Neural cell (in vitro differentiated cells): ENCODE measurements at regions not wholly inside any gene's neighbourhood (a gene's known extent, or its start where the extent isn't known, plus 50 kb on each side); places are given as distances from the start of the nearest gene placed in this dataset.

Source experiments
- H2AFZ ChIP-seq: fragments of 200-600, 300-800 bp; sonication (generic), shearing (Covaris generic); 2 replicates; pipeline ENCODE4 v1.6.0; 2014; ENCODE audit warnings: low read depth, mild to moderate bottlenecking, antibody characterized with exemption, low read length, moderate library complexity
- H3F3A ChIP-seq: fragments of 200-600 bp; shearing (Covaris generic); 2 replicates; pipeline ENCODE4 v1.6.1; 2016; ENCODE audit warnings: mild to moderate bottlenecking, moderate library complexity, mixed read lengths, antibody characterized with exemption, low read length; ENCODE audit not compliant: insufficient read depth, poor library complexity, severe bottlenecking
- H3K27ac ChIP-seq: fragments of 200-600, 300-800 bp; sonication (generic), shearing (Covaris generic); 2 replicates; pipeline ENCODE4 v1.5.1; 2014; ENCODE audit warnings: mild to moderate bottlenecking, low read length, moderate library complexity
- H3K27me3 ChIP-seq: fragments of 300-800, 200-600 bp; sonication (generic), shearing (Covaris generic); 2 replicates; pipeline ENCODE4 v1.6.0; 2014; ENCODE audit warnings: mild to moderate bottlenecking, low read depth, low read length, moderate library complexity; ENCODE audit not compliant: insufficient read depth
- H3K36me3 ChIP-seq: fragments of 300-800, 200-600 bp; sonication (generic), shearing (Covaris generic); 2 replicates; pipeline ENCODE4 v1.5.1; 2014; ENCODE audit warnings: mild to moderate bottlenecking, antibody characterized with exemption, low read length, moderate library complexity; ENCODE audit not compliant: insufficient read depth
- H3K4me2 ChIP-seq: fragments of 300-800, 200-600 bp; sonication (generic), shearing (Covaris generic); 2 replicates; pipeline ENCODE4 v1.6.0; 2014; ENCODE audit warnings: mild to moderate bottlenecking, low read length
- H3K4me3 ChIP-seq: fragments of 300-800, 200-600 bp; sonication (generic), shearing (Covaris generic); 2 replicates; pipeline ENCODE4 v1.5.1; 2014; ENCODE audit warnings: mild to moderate bottlenecking, low read length, moderate library complexity
- H3K79me2 ChIP-seq: fragments of 200-600 bp; shearing (Covaris generic); replicated peaks from 2 replicates; pipeline ENCODE4 v1.6.0; 2014; ENCODE audit warnings: mild to moderate bottlenecking, low read length, moderate library complexity; ENCODE audit not compliant: insufficient read depth
- H3K9ac ChIP-seq: fragments of 300-800, 200-600 bp; sonication (generic), shearing (Covaris generic); 2 replicates; pipeline ENCODE4 v1.6.1; 2016; ENCODE audit warnings: mild to moderate bottlenecking, low read length, mixed read lengths
- H3K9me2 ChIP-seq: fragments of 200-600 bp; shearing (Covaris generic); 2 replicates; pipeline ENCODE4 v1.6.1; 2016; ENCODE audit warnings: mild to moderate bottlenecking, low read length, mixed read lengths; ENCODE audit not compliant: insufficient read depth
- H3K9me3 ChIP-seq: fragments of 200-600, 300-800 bp; sonication (generic), shearing (Covaris generic); 2 replicates; pipeline ENCODE4 v1.6.1; 2016; ENCODE audit warnings: mild to moderate bottlenecking, mixed run types, low read length, moderate library complexity, mixed read lengths
- H4K20me1 ChIP-seq: fragments of 200-600 bp; shearing (Covaris generic); 2 replicates; pipeline ENCODE4 v1.6.1; 2016; ENCODE audit warnings: mild to moderate bottlenecking, mixed run types; ENCODE audit not compliant: insufficient read depth
- CTCF ChIP-seq: fragments of 450-650 bp; IDR thresholded peaks from 2 replicates; pipeline ENCODE4 v1.5.1; 2014; ENCODE audit warnings: antibody characterized with exemption, mild to moderate bottlenecking, moderate library complexity; ENCODE audit not compliant: poor library complexity, severe bottlenecking
- EP300 ChIP-seq: fragments of 450-650 bp; conservative IDR thresholded peaks from 2 replicates; pipeline ENCODE4 v1.6.1; 2014; ENCODE audit warnings: antibody characterized with exemption, mild to moderate bottlenecking, moderate library complexity; ENCODE audit not compliant: poor library complexity, severe bottlenecking
- EZH2 ChIP-seq: fragments of 200-600, 300-800 bp; shearing (Covaris generic), sonication (generic); IDR thresholded peaks from 2 replicates; pipeline ENCODE4 v1.6.1; 2014; ENCODE audit warnings: antibody characterized with exemption, low read length, borderline replicate concordance, mild to moderate bottlenecking; ENCODE audit not compliant: insufficient read depth, poor library complexity, severe bottlenecking
- MXI1 ChIP-seq: fragments of 450-650 bp; conservative IDR thresholded peaks from 2 replicates; pipeline ENCODE4 v1.6.1; 2014; ENCODE audit warnings: antibody characterized with exemption, mild to moderate bottlenecking; ENCODE audit not compliant: poor library complexity, severe bottlenecking
- POLR2AphosphoS5 ChIP-seq: IDR thresholded peaks from 2 replicates; pipeline ENCODE4 v1.6.1; 2012
- RAD21 ChIP-seq: fragments of 450-650 bp; conservative IDR thresholded peaks from 2 replicates; pipeline ENCODE4 v1.6.1; 2014; ENCODE audit warnings: antibody characterized with exemption, mild to moderate bottlenecking, moderate library complexity
- REST ChIP-seq: IDR thresholded peaks from 2 replicates; pipeline ENCODE4 v1.6.1; 2012; ENCODE audit warnings: borderline replicate concordance
- SMC3 ChIP-seq: fragments of 450-650 bp; conservative IDR thresholded peaks from 2 replicates; pipeline ENCODE4 v1.6.1; 2014; ENCODE audit warnings: antibody characterized with exemption, mild to moderate bottlenecking, moderate library complexity; ENCODE audit not compliant: poor library complexity
- TAF1 ChIP-seq: IDR thresholded peaks from 2 replicates; pipeline ENCODE4 v1.6.1; 2012; ENCODE audit warnings: low read depth

- no peak for TF ChIP-seq SMC3
- no peak for TF ChIP-seq REST
- TF ChIP-seq EP300 = no peak
- no peak for TF ChIP-seq CTCF
- TF ChIP-seq RAD21 = no peak
- no peak for TF ChIP-seq TAF1
- no peak for TF ChIP-seq EZH2
- TF ChIP-seq MXI1 = no peak
- no peak for TF ChIP-seq POLR2AphosphoS5
- no peaks in the 10 kb centered on the region for H3K79me2 ChIP-seq
- H3K4me3 ChIP-seq = no peak overlapping the region
- H3F3A ChIP-seq = no peaks in the 10 kb centered on the region
- H3K27me3 ChIP-seq = no peaks in the 10 kb centered on the region
- no peak overlapping the region for H3K27ac ChIP-seq
- H3K9me2 ChIP-seq = no peaks in the 10 kb centered on the region
- H3K4me2 ChIP-seq = no peak overlapping the region
- no peaks in the 10 kb centered on the region for H4K20me1 ChIP-seq
- no peak overlapping the region for H3K9ac ChIP-seq
- no peaks in the 10 kb centered on the region for H3K9me3 ChIP-seq
- H3K36me3 ChIP-seq = no peaks in the 10 kb centered on the region
- H2AFZ ChIP-seq = no peak overlapping the region
These were observed 1448.4 kb upstream of the C9orf72 start for GRCh38 chr9:29021632-29022031.

- Histone ChIP-seq H3K4me2 (no peak overlapping the region), H4K20me1 (no peaks in the 10 kb centered on the region), H3K9me2 (no peaks in the 10 kb centered on the region), H3K27ac (no peak overlapping the region), H2AFZ (no peak overlapping the region), H3F3A (no peaks in the 10 kb centered on the region), H3K36me3 (no peaks in the 10 kb centered on the region), H3K9me3 (no peaks in the 10 kb centered on the region), H3K9ac (no peak overlapping the region), H3K4me3 (no peak overlapping the region), H3K27me3 (no peaks in the 10 kb centered on the region), H3K79me2 (no peaks in the 10 kb centered on the region)
- TF ChIP-seq TAF1 (no peak), REST (no peak), EP300 (no peak), RAD21 (no peak)
These were observed 1465.1 kb upstream of the C9orf72 start for GRCh38 chr9:29038332-29038731.
